HFFc6 (cell line): ENCODE measurements at regions not wholly inside any gene's neighbourhood (a gene's known extent, or its start where the extent isn't known, plus 50 kb on each side); places are given as distances from the start of the nearest gene placed in this dataset.

ENCODE experiments used
- DNase-seq: peaks from one replicate; pipeline ENCODE4 v3.0.0-alpha.2; 2018
- H3K27ac Mint-ChIP-seq: 2 replicates; pipeline ENCODE4 v1.8.0; 2020; ENCODE audit warnings: mild to moderate bottlenecking, mixed read lengths
- H3K27me3 Mint-ChIP-seq: 2 replicates; pipeline ENCODE4 v1.8.0; 2021; ENCODE audit warnings: mild to moderate bottlenecking, moderate library complexity, mixed read lengths; ENCODE audit not compliant: insufficient read depth
- H3K36me3 Mint-ChIP-seq: 2 replicates; pipeline ENCODE4 v1.8.0; 2021; ENCODE audit warnings: low read depth, mixed read lengths
- H3K4me1 Mint-ChIP-seq: 2 replicates; pipeline ENCODE4 v1.8.0; 2020; ENCODE audit warnings: low read depth, mixed read lengths
- H3K4me3 Mint-ChIP-seq: 2 replicates; pipeline ENCODE4 v1.8.0; 2020; ENCODE audit warnings: mild to moderate bottlenecking, moderate library complexity, mixed read lengths
- H3K9me3 Mint-ChIP-seq: 2 replicates; pipeline ENCODE4 v1.8.0; 2020; ENCODE audit warnings: mild to moderate bottlenecking, mixed read lengths
- CTCF ChIP-seq: fragments of 200-600 bp; sonication (generic); IDR thresholded peaks from 2 replicates; pipeline ENCODE4 v1.5.0; 2021; ENCODE audit warnings: antibody characterized with exemption, mild to moderate bottlenecking

- no peaks in the 10 kb centered on the region; the same call in 1 of the 2 replicates for H3K4me1 Mint-ChIP-seq
- no peaks in the 10 kb centered on the region for H3K9me3 Mint-ChIP-seq
- no peak overlapping the region for H3K27ac Mint-ChIP-seq
- H3K4me3 Mint-ChIP-seq: no peak overlapping the region
- H3K36me3 Mint-ChIP-seq: no peaks in the 10 kb centered on the region
- no peak for DNase-seq
- no peak for TF ChIP-seq CTCF
- H3K27me3 Mint-ChIP-seq: peaks cover 11% of the 10 kb centered on the region; the same call in 1 of the 2 replicates
Observed at GRCh38 chr13:73547239-73547638, 488.4 kb downstream of the KLF5 start.

- H3K4me3 Mint-ChIP-seq: no peak overlapping the region
- H3K9me3 Mint-ChIP-seq: no peaks in the 10 kb centered on the region
- no peaks in the 10 kb centered on the region for H3K4me1 Mint-ChIP-seq
- H3K27ac Mint-ChIP-seq: no peak overlapping the region
- TF ChIP-seq CTCF: peak; percentile 52
- no peak for DNase-seq
- no peaks in the 10 kb centered on the region for H3K36me3 Mint-ChIP-seq
- peaks cover 6% of the 10 kb centered on the region for H3K27me3 Mint-ChIP-seq
Observed at GRCh38 chr13:73544175-73544574, 485.4 kb downstream of the KLF5 start.

GRCh38 chr13:73542446-73542845 is 483.6 kb downstream of the KLF5 start:
- no peak overlapping the region for H3K27ac Mint-ChIP-seq
- DNase-seq: no peak
- peaks cover 6% of the 10 kb centered on the region for H3K27me3 Mint-ChIP-seq
- H3K4me3 Mint-ChIP-seq: no peak overlapping the region
- no peaks in the 10 kb centered on the region for H3K9me3 Mint-ChIP-seq
- TF ChIP-seq CTCF: no peak
- H3K36me3 Mint-ChIP-seq: no peaks in the 10 kb centered on the region
- H3K4me1 Mint-ChIP-seq: no peaks in the 10 kb centered on the region

GRCh38 chr13:73536865-73537264 is 478.1 kb downstream of the KLF5 start:
- no peak for DNase-seq
- no peaks in the 10 kb centered on the region for H3K9me3 Mint-ChIP-seq
- peaks cover 2% of the 10 kb centered on the region; the same call in 1 of the 2 replicates for H3K27me3 Mint-ChIP-seq
- no peaks in the 10 kb centered on the region for H3K36me3 Mint-ChIP-seq
- peaks cover 9% of the 10 kb centered on the region; the same call in 1 of the 2 replicates for H3K4me1 Mint-ChIP-seq
- no peak overlapping the region for H3K4me3 Mint-ChIP-seq
- H3K27ac Mint-ChIP-seq: no peak overlapping the region
- no peak for TF ChIP-seq CTCF

- Mint-ChIP-seq H3K36me3 (no peaks in the 10 kb centered on the region), H3K27me3 (peaks cover 2% of the 10 kb centered on the region; the same call in 1 of the 2 replicates), H3K4me3 (no peak overlapping the region), H3K27ac (no peak overlapping the region), H3K4me1 (peaks cover 9% of the 10 kb centered on the region; the same call in 1 of the 2 replicates), H3K9me3 (no peaks in the 10 kb centered on the region)
- no peak for DNase-seq
- no peak for TF ChIP-seq CTCF
Observed at GRCh38 chr13:73535341-73535740, 476.5 kb downstream of the KLF5 start.

GRCh38 chr13:73532987-73533510 is 474.2 kb downstream of the KLF5 start:
- Mint-ChIP-seq H3K27me3 (peaks cover 6% of the 10 kb centered on the region), H3K9me3 (no peaks in the 10 kb centered on the region), H3K27ac (no peak overlapping the region), H3K4me3 (no peak overlapping the region), H3K36me3 (no peaks in the 10 kb centered on the region), H3K4me1 (peaks cover 9% of the 10 kb centered on the region; the same call in 1 of the 2 replicates)
- no peak for TF ChIP-seq CTCF
- DNase-seq: no peak
